Right lobe of liver (tissue), 4 donors: ENCODE measurements at regions not wholly inside any gene's neighbourhood (a gene's known extent, or its start where the extent isn't known, plus 50 kb on each side); places are given as distances from the start of the nearest gene placed in this dataset.

Experiments used
- POLR2A ChIP-seq: fragments of 450-650 bp; IDR thresholded peaks from one replicate; pipeline ENCODE4 v1.6.1; 2017; ENCODE audit warnings: antibody characterized with exemption, mild to moderate bottlenecking
- TF ChIP-seq, protein P1 (sequence below), 4 donors: fragments of 200-600 bp in 3 of 4; fragments of 450-650 bp in 1 of 4; IDR thresholded peaks; one replicate each; pipeline versions ENCODE4 v1.5.1 to v1.8.0; 2016 to 2022; ENCODE audit warnings: antibody characterized with exemption in 4 of 4, mild to moderate bottlenecking in 2 of 4
- donor health status: DM: no; HTN: no; CAD: no.
- donor health status: DM: no; HTN: no; CAD: no.
- donor health status: DM: no; HTN: yes; CAD: no.

DNA sequence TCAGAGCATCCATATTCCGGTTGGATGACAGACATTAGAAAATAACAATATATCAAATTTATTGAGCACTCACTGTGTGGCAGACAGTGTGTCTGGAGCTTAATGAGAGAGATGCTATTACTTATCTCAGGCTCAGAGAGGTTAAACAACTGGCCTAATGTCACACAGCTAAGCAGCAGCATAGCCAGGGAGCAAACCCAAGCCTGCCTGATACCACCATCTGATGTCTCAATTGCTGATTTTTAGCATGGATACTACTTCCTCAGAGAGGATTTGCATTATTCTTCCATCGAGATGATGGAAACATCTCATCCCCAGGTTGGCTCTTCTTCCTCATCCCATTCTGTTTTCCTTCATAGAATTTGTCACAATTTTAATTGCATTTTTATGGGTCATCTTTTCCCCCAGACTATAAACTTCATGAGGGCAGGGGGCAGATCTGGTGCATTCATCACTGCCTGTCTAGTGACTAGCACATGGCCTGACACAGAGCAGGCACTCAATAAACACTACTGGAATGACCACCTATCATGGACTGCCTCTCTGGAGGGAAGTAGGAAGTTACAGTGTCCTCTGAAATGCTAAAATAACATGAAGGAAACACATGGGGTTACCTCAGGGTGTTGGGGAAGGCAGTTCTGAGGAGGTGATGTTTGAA, 344.8 kb upstream of the CCL2 start:
- no peak for TF ChIP-seq POLR2A
- TF ChIP-seq, protein P1, sequence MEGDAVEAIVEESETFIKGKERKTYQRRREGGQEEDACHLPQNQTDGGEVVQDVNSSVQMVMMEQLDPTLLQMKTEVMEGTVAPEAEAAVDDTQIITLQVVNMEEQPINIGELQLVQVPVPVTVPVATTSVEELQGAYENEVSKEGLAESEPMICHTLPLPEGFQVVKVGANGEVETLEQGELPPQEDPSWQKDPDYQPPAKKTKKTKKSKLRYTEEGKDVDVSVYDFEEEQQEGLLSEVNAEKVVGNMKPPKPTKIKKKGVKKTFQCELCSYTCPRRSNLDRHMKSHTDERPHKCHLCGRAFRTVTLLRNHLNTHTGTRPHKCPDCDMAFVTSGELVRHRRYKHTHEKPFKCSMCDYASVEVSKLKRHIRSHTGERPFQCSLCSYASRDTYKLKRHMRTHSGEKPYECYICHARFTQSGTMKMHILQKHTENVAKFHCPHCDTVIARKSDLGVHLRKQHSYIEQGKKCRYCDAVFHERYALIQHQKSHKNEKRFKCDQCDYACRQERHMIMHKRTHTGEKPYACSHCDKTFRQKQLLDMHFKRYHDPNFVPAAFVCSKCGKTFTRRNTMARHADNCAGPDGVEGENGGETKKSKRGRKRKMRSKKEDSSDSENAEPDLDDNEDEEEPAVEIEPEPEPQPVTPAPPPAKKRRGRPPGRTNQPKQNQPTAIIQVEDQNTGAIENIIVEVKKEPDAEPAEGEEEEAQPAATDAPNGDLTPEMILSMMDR (IDR thresholded peaks at IDR 0.05) = no peak
